Mucosa of descending colon (tissue), 3 donors: ENCODE measurements at regions not wholly inside any gene's neighbourhood (a gene's known extent, or its start where the extent isn't known, plus 50 kb on each side); places are given as distances from the start of the nearest gene placed in this dataset.

Source experiments
- ATAC-seq: fragments of 200-7000 bp; cut with Tn5 transposase; one replicate; pipeline ENCODE4 v1.9.1; 2020; ENCODE audit warnings: mild to moderate bottlenecking, moderate library complexity
- DNase-seq, 3 donors: peaks; one replicate each; pipeline ENCODE4 v3.0.0-alpha.2; 2020
- H3K36me3 ChIP-seq: fragments of 200-600 bp; one replicate; pipeline ENCODE4 v1.8.0; 2021; ENCODE audit warnings: low read depth, mild to moderate bottlenecking
- H3K4me1 ChIP-seq: fragments of 200-600 bp; one replicate; pipeline ENCODE4 v1.8.0; 2021; ENCODE audit warnings: low read depth, mild to moderate bottlenecking
- H3K4me3 ChIP-seq: fragments of 200-600 bp; one replicate; pipeline ENCODE4 v1.8.0; 2021; ENCODE audit warnings: mild to moderate bottlenecking
- H3K9me3 ChIP-seq: fragments of 200-600 bp; one replicate; pipeline ENCODE4 v1.8.0; 2021; ENCODE audit warnings: mild to moderate bottlenecking
- CTCF ChIP-seq: fragments of 200-600 bp; IDR thresholded peaks from one replicate; pipeline ENCODE4 v1.8.0; 2022; ENCODE audit warnings: antibody characterized with exemption, mild to moderate bottlenecking
- intact Hi-C, 2 donors: fragments of 100-400 bp; cut with DNase I in 1 of 2; cut with micrococcal nuclease in 1 of 2; formaldehyde crosslinking; loops; one replicate each; pipeline versions ENCODE4 v1.11.0 to v1.11.1; 2022; cut with DNase I, micrococcal nuclease
- donor health status: DM: no; HTN: no; CAD: no; lungs with moderate emphysema.
- donor health status: DM: no; HTN: no; CAD: no.
- donor health status: DM: no; HTN: yes; CAD: no.

GRCh38 chr3:159538507-159538906 is 450.1 kb upstream of the IL12A start:
- no peaks in the 10 kb centered on the region for H3K4me1 ChIP-seq
- H3K36me3 ChIP-seq = no peaks in the 10 kb centered on the region
- H3K9me3 ChIP-seq = no peaks in the 10 kb centered on the region
- ATAC-seq = no peak
- intact Hi-C loops = no loop called here
- no peak overlapping the region for H3K4me3 ChIP-seq
- no peak for DNase-seq
- no peak for TF ChIP-seq CTCF

DNA sequence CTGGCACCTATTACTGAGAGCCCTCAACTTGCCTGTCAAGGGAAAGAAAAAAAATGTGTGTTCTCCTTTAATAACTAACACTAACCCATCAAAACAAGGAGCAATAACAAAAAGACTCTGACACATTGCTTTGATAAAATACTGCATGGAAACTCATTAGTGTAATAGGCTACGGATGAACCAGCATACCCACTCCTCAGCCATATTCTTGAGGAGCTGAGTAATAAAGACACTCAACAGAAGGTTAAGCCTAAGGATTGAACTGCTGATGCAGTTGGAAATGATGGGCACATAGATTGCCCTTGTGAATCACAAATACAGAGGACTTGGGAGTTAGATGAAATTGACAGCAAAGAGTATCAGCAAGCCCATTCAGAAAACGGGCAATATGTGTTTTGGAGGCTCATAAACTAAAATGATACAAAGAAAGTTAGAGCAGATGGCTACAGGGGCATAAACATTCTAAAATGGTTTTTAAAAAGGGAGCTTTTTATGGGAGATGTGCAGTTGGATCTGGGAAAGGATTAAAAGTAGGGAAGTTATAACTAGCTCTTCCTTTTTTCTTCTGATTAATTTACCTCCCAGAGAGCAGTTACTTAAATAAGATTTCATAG is 447.6 kb upstream of the IL12A start:
- Histone ChIP-seq H3K4me3 (no peak overlapping the region), H3K4me1 (no peaks in the 10 kb centered on the region), H3K9me3 (no peaks in the 10 kb centered on the region), H3K36me3 (no peaks in the 10 kb centered on the region)
- ATAC-seq (no peak), DNase-seq (no peak)
- no peak for TF ChIP-seq CTCF
- intact Hi-C loops = no loop called here

- no peaks in the 10 kb centered on the region for H3K9me3 ChIP-seq
- DNase-seq (no peak), ATAC-seq (no peak)
- no peaks in the 10 kb centered on the region for H3K4me1 ChIP-seq
- TF ChIP-seq CTCF = no peak
- H3K4me3 ChIP-seq = no peak overlapping the region
- no peaks in the 10 kb centered on the region for H3K36me3 ChIP-seq
- intact Hi-C loops = no loop called here
Measured at GRCh38 chr3:159548675-159549335, 439.8 kb upstream of the IL12A start.

- Histone ChIP-seq H3K4me1 (no peaks in the 10 kb centered on the region), H3K4me3 (no peak overlapping the region), H3K36me3 (no peaks in the 10 kb centered on the region), H3K9me3 (no peaks in the 10 kb centered on the region)
- ATAC-seq (no peak), DNase-seq (no peak)
- no peak for TF ChIP-seq CTCF
- intact Hi-C loops = no loop called here
Measured at GRCh38 chr3:159555205-159555604, 433.4 kb upstream of the IL12A start.

- intact Hi-C loops = no loop called here
- Histone ChIP-seq H3K36me3 (no peaks in the 10 kb centered on the region), H3K9me3 (no peaks in the 10 kb centered on the region), H3K4me1 (no peaks in the 10 kb centered on the region), H3K4me3 (no peak overlapping the region)
- ATAC-seq = no peak
- no peak for DNase-seq
- TF ChIP-seq CTCF = no peak
Measured at GRCh38 chr3:159559771-159560170, 428.9 kb upstream of the IL12A start.
